HepG2 (cell line): ENCODE measurements at regions not wholly inside any gene's neighbourhood (a gene's known extent, or its start where the extent isn't known, plus 50 kb on each side); places are given as distances from the start of the nearest gene placed in this dataset.

Source experiments
- ATAC-seq: fragments of 200-7000 bp; cut with Tn5 transposase; 3 replicates; pipeline ENCODE4 v1.9.1; 2020; ENCODE audit warnings: mild to moderate bottlenecking, moderate library complexity
- BruUV-seq: library from RNA; stranded (reverse); fragments of 400-500 nt; replicated peaks from 2 replicates; lab custom pipeline; 2021; lab: Mats Ljungman, UMichigan
- CTCF ChIA-PET: fragments of 300-600 bp; formaldehyde crosslinking; extraction: SDS; loops from one replicate; lab custom pipeline; 2021; ENCODE audit warnings: low total read pairs, inconsistent platforms, low intra/inter-chr PET ratio; lab: Yijun Ruan, JAX
- POLR2A ChIA-PET: fragments of 350-600 bp; sonication (Branson Sonifier 250); formaldehyde crosslinking; loops from one replicate; lab custom pipeline; 2020; ENCODE audit warnings: antibody characterized with exemption, inconsistent platforms; lab: Yijun Ruan, JAX
- DNase-seq: peaks from one replicate; pipeline ENCODE4 v3.0.0-alpha.2; 2015; ENCODE audit warnings: low spot score
- FAIRE-seq: peaks from 3 replicates; lab custom pipeline; 2011; peaks lifted over from hg19 to GRCh38; lab: Jason Lieb, UNC
- H2AFZ ChIP-seq: one replicate; pipeline ENCODE4 v1.6.1; 2011; ENCODE audit warnings: low read length, inconsistent platforms
- H3K27ac ChIP-seq: fragments of 300-600 bp; 3 replicates; pipeline ENCODE4 v1.8.0; 2011; ENCODE audit warnings: mixed run types, mild to moderate bottlenecking, mixed read lengths, low read length, inconsistent platforms; ENCODE audit not compliant: insufficient read depth; ENCODE audit errors: extremely low read length
- H3K27me3 ChIP-seq, 2 experiments: fragments of 200-600 bp in 1 of 2; 2 replicates in 1 of 2; 3 replicates in 1 of 2; pipeline versions ENCODE4 v1.6.0 to v1.8.0; 2011; ENCODE audit warnings: low read length in 2 of 2, mild to moderate bottlenecking in 2 of 2, moderate library complexity in 2 of 2, inconsistent platforms in 1 of 2; ENCODE audit not compliant: insufficient read depth in 2 of 2, control insufficient read depth in 1 of 2
- H3K36me3 ChIP-seq, 2 experiments: fragments of 200-600 bp in 1 of 2; replicated peaks in 1 of 2; 2 replicates in 1 of 2; 3 replicates in 1 of 2; pipeline versions ENCODE4 v1.5.1 to v1.8.0; 2011; ENCODE audit warnings: low read length in 2 of 2, inconsistent platforms in 1 of 2; ENCODE audit not compliant: insufficient read depth in 2 of 2, control insufficient read depth in 1 of 2
- H3K4me1 ChIP-seq: 2 replicates; pipeline ENCODE4 v1.5.1; 2012; ENCODE audit warnings: low read length, inconsistent platforms; ENCODE audit not compliant: insufficient read depth
- H3K4me2 ChIP-seq: 2 replicates; pipeline ENCODE4 v1.6.0; 2011; ENCODE audit warnings: low read depth, low read length, inconsistent platforms
- H3K4me3 ChIP-seq, 3 experiments: fragments of 200-600 bp in 1 of 3; sonication (generic), shearing (Covaris generic) in 1 of 3; replicated peaks in 1 of 3; 2 replicates each; pipeline ENCODE4 v1.5.1; 2011 to 2016; ENCODE audit warnings: low read length in 3 of 3, inconsistent platforms in 2 of 3, low read depth in 2 of 3, mild to moderate bottlenecking in 2 of 3, control low read depth in 1 of 3, mixed read lengths in 1 of 3; ENCODE audit not compliant: insufficient read depth in 1 of 3
- H3K79me2 ChIP-seq: one replicate; pipeline ENCODE4 v1.6.1; 2011; ENCODE audit warnings: low read length, inconsistent platforms; ENCODE audit not compliant: insufficient read depth
- H3K9ac ChIP-seq: 2 replicates; pipeline ENCODE4 v1.6.0; 2011; ENCODE audit warnings: mild to moderate bottlenecking, low read depth, low read length, inconsistent platforms; ENCODE audit not compliant: insufficient read depth
- H3K9me3 ChIP-seq: 2 replicates; pipeline ENCODE4 v1.5.1; 2012; ENCODE audit warnings: mild to moderate bottlenecking, low read length
- H4K20me1 ChIP-seq: 2 replicates; pipeline ENCODE4 v1.6.0; 2011; ENCODE audit warnings: inconsistent platforms, mild to moderate bottlenecking, low read length, moderate library complexity; ENCODE audit not compliant: insufficient read depth
- HMGXB4 ChIP-seq, 2 experiments: sonication (generic) in 1 of 2; formaldehyde crosslinking in 1 of 2; IDR thresholded peaks; 2 replicates each; pipeline versions ENCODE4 v1.4.0 to v1.6.1; 2018 to 2020; ENCODE audit warnings: missing genetic modification reagents in 2 of 2, borderline replicate concordance in 1 of 2, low read depth in 1 of 2, mild to moderate bottlenecking in 1 of 2, missing biosample characterization in 1 of 2
- SIN3B ChIP-seq: fragments of 150-350 bp; IDR thresholded peaks from 2 replicates; pipeline ENCODE4 v1.6.1; 2014; ENCODE audit warnings: low read length
- SNAI1 ChIP-seq: sonication (generic); formaldehyde crosslinking; IDR thresholded peaks from 2 replicates; pipeline ENCODE4 v1.5.0; 2020; ENCODE audit warnings: mild to moderate bottlenecking, missing genetic modification reagents, borderline replicate concordance
- SNAPC5 ChIP-seq: sonication (generic); formaldehyde crosslinking; IDR thresholded peaks from 2 replicates; pipeline ENCODE4 v1.8.1; 2023; ENCODE audit warnings: mild to moderate bottlenecking, missing genetic modification reagents, borderline replicate concordance
- ZBTB38 ChIP-seq: sonication (generic); formaldehyde crosslinking; IDR thresholded peaks from 2 replicates; pipeline ENCODE4 v1.5.1; 2020; ENCODE audit warnings: mild to moderate bottlenecking, missing genetic modification reagents
- ZBTB42 ChIP-seq: sonication (generic); formaldehyde crosslinking; IDR thresholded peaks from 2 replicates; pipeline ENCODE4 v1.5.0; 2020; ENCODE audit warnings: mild to moderate bottlenecking, missing genetic modification reagents
- ZMAT5 ChIP-seq: sonication (generic); formaldehyde crosslinking; IDR thresholded peaks from 2 replicates; pipeline ENCODE4 v1.5.0; 2020; ENCODE audit warnings: mild to moderate bottlenecking, low read depth, missing genetic modification reagents, borderline replicate concordance
- ZNF124 ChIP-seq: sonication (generic); formaldehyde crosslinking; IDR thresholded peaks from 2 replicates; pipeline ENCODE4 v1.4.0; 2020; ENCODE audit warnings: missing genetic modification reagents
- ZNF282 ChIP-seq: fragments of 450-650 bp; IDR thresholded peaks from 2 replicates; pipeline ENCODE4 v1.6.1; 2018; ENCODE audit not compliant: partially characterized antibody
- ZNF414 ChIP-seq: sonication (generic); formaldehyde crosslinking; IDR thresholded peaks from 2 replicates; pipeline ENCODE4 v1.5.0; 2020; ENCODE audit warnings: missing genetic modification reagents
- ZNF512 ChIP-seq: sonication (generic); formaldehyde crosslinking; IDR thresholded peaks from 2 replicates; pipeline ENCODE4 v1.4.0; 2020; ENCODE audit warnings: mild to moderate bottlenecking, missing genetic modification reagents
- WGBS: methylation state at CpG from one replicate; pipeline ENCODE4 v1.1.6; 2017; ENCODE audit warnings: low lambda C conversion rate; 5-methylcytosine and 5-hydroxymethylcytosine counted together
- in situ Hi-C: cut with HindIII; loops from 2 replicates; pipeline ENCODE4 v1.10.0; 2017; ENCODE audit warnings: low pct_unique_long_range_greater_than_20kb; ENCODE audit not compliant: extremely low pct_ligation_motif_present
- intact Hi-C: fragments of 100-400 bp; cut with micrococcal nuclease; formaldehyde crosslinking; loops from one replicate; pipeline ENCODE4 v1.10.0; 2022; ENCODE audit not compliant: unreplicated experiment

- H3K9ac ChIP-seq: no peak overlapping the region
- no peaks in the 10 kb centered on the region for H4K20me1 ChIP-seq
- no peaks in the 10 kb centered on the region for H3K79me2 ChIP-seq
- ChIA-PET POLR2A (no interaction called here), CTCF (no interaction called here)
- H3K4me2 ChIP-seq: no peak overlapping the region
- no peak overlapping the region for H2AFZ ChIP-seq
- H3K27me3 ChIP-seq: no peaks in the 10 kb centered on the region; a peak in 1 of 5 replicates
- no peak overlapping the region for H3K27ac ChIP-seq
- in situ Hi-C loops (no loop called here), intact Hi-C loops (loop anchor here (5.0 kb wide), 1 partner anchor 780 kb away; no protein-coding TSS in a partner anchor)
- ATAC-seq (no peak), FAIRE-seq (no peak), DNase-seq (no peak)
- no peaks in the 10 kb centered on the region for H3K9me3 ChIP-seq
- TF ChIP-seq ZMAT5 (CRISPR knock-in tag): no peak
- no peak for TF ChIP-seq HMGXB4 (CRISPR knock-in tag; IDR thresholded peaks at IDR 0.05; ENCODE audit: borderline replicate concordance in 1 of 2, low read depth in 1 of 2)
- no peak for TF ChIP-seq SNAI1 (CRISPR knock-in tag)
- TF ChIP-seq ZBTB42: no peak
- no peak for TF ChIP-seq SNAPC5
- TF ChIP-seq ZNF512: no peak
- TF ChIP-seq ZNF124 (CRISPR knock-in tag): no peak
- no peak for TF ChIP-seq ZNF282
- no peak for TF ChIP-seq SIN3B
- TF ChIP-seq ZNF414 (CRISPR knock-in tag): no peak
- no peak for TF ChIP-seq ZBTB38 (CRISPR knock-in tag)
- H3K4me1 ChIP-seq: no peaks in the 10 kb centered on the region
- BruUV-seq: no TSS peak
- no peaks in the 10 kb centered on the region for H3K36me3 ChIP-seq
- 43% methylated on average over 2 of the region's 6 CpGs for WGBS
- no peak overlapping the region for H3K4me3 ChIP-seq
Observed at GRCh38 chr4:170776983-170777382, 687.2 kb upstream of the AADAT start.
